GM18873 (cell line): ENCODE measurements at regions not wholly inside any gene's neighbourhood (a gene's known extent, or its start where the extent isn't known, plus 50 kb on each side); places are given as distances from the start of the nearest gene placed in this dataset.
A peak's percentile ranks its signal among the peaks of the same experiment; 100 is the strongest.

ENCODE experiments used
- ATAC-seq: cut with Tn5 transposase; IDR thresholded peaks from one replicate; pipeline ENCODE4 v1.9.1; 2021; ENCODE audit warnings: mild to moderate bottlenecking, moderate library complexity, moderate number of reproducible peaks; ENCODE audit not compliant: unreplicated experiment, low FRiP score

DNA sequence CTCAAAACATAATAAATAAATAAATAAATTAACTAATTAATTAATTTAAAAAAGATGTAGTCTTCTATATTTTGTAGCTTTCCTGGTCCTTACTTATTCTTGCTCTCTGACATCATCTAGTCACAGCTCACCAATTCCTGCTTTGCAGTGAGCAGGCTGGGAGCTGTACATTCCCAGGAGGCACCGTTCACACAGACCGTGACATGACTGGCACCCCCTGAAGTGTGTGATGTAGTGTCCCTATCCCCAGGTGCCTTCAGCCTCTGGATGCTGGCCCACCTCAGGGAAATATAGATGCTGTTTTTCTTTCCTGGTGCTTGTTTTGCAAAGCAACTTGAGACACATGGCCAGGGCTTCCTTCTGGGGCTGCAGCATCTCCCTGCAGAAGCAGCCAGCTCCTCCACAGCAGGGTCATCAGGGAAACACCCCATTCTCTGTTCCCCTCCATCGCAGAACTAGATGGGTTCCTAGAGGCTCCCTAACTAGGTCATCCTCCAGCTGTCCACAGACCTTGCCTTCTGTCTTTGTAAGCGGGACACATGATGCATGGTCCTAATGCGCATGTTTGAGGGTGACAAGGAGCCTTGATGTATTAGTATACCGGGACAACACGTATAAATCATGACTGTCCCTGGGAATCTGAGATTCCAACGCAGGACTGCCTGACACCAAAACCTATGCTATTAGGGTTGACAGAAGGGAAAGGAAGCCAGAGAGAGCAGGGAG lies 76.4 kb downstream of the RHOB start:
- ATAC-seq: no peak

DNA sequence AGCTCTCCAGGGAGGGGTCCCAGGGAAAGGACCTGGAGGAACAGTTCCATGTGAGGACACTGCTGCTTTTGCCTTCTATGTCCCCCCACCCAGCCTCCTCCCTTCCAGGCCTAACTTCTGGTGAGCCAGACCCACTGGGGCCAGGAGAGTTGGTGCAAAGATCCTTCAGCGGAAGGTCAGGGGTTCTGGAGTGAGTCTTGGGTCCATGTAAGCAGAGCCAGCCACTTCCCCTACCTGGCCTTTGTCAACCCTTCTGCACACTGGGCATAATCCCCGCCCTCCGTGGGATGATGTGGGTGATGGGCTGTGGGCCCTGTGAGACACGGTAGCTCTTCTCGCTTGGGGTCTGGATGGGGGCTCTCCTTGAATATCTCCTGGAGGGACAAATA lies 76.9 kb downstream of the RHOB start:
- ATAC-seq: no peak

DNA sequence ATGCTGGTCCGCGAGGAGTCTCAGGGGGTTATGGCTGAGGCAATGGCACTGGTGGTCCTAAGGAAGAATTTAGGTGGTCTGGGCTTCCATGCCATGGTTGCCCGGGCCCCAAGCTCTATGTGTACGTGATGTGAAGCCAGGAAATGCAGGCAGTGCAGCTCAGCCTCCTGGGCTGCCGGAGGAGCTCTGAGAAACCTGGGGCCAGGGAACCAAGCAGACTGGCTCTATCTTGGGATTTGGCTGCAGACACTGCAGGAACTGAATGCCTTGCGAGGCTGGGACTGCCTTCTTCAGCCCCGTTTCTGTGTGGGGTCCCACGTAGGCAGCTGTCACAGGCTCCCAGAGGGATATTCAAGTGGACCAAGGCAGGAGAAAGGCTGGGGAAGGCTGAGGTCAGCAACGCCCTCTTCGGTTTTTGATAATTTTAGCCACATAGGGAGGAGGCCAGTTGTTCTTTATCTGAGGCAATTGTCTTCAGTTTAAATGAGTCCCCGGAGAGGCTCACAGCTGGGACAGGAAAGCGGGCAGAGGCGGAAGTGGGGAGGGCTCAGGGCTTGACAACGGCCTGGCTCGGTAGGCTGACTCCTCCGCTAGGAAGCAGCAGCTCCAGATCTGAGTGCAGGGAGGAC lies 77.7 kb downstream of the RHOB start:
- peak; percentile 71 for ATAC-seq

DNA sequence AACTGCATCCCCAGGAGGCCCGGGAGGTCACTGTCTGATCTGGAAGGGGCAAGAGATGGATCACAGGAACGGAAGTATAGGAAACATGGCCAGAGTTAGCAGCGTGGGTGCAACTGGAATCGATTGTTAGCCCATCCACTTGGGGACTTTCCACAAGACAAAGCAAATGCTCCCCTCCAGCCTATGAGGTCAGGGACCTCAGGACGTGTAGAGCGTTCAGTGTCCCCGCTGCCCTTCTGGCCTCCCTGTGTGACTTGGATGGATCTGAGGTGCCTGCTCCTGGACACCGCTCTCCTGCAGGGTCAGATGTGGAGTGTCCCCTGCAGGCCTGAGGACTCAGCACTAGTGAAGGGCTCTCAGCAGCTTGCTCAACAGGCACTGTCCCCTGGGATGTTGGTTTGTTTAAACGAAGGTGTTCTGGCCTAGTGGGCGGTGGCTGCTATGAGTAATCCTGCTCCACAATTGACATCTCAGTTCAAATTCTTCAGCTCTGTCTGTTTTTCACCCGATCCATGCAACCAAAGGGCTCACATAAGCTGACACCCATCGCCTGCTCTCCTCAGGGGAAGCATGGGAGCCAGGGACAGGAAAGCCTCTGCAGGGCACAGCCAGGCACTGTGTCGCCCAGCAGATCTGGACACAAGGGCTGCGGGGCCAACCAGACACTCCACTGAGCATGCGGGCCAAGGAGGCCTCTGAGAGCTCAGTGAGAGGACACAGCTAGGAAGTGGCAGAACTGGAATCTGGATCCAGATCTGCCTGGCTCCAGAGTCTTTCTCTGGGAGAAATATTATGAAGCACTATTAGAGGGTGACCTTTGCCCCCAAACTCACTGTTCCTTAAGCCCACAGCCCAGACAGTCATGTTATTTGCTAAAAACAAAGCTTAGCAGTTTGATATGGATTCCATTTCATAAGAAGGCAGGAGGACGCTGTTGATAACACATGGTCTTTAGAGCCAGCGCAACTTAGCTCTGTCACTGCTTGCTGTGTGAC lies 78.5 kb downstream of the RHOB start:
- ATAC-seq: peak; percentile 90

DNA sequence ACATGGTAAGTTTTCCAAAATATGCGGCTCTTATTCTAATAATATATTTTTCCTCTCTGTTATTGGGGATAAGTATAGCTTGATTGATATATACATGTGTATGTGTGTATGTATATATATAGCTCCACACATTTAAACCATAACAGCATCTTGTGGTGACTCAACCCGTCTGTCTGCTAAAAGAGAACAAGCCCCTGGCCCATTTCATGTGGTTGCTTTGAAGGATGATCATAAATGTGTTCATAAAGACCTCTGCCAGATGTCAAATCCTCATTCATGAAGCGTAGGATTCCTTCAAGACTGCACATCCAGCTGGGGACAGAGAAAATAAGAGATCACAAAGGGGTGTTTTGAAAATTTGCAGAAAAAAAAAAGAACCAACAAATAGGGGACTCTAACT lies 79.3 kb downstream of the RHOB start:
- ATAC-seq: no peak

DNA sequence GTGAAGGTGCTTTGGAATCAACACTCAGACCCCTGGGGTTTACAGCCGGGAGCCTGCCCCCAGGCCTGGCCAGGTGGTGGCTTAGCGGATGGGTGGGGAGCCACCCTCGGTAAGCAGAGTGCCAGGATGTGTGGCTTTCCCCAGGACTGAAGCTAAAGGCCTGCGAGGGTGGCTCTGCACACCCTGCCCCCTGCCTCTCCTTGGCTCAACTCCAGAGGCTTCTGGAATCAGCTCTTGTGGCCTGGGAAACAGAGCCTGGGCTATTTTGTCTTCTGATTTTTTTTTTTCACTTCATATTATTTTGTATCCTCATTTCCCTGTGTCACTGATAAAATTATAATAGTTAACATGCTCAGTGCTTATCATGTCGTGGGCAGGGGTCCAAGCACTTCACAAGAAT lies 79.8 kb downstream of the RHOB start:
- ATAC-seq: no peak

DNA sequence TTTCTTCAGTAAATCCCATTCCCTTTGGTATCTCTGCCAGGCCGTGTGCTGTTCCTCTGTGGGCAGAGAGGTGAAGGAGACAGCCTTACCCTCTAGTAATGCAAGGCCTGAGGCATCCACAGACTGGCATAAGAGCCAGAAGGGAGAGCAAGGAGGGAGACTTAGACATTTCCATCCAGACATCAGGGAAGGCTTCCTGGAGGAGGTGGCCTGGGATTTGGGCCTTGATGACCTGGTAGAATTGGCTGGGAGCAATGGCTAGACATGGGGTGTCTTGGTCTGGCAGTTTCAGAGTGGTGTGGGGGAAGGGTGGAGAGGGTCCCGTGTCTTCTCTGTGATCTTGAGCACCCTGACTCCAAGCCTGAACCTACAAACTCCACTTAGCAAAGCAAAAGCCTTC lies 81.8 kb downstream of the RHOB start:
- ATAC-seq: no peak

DNA sequence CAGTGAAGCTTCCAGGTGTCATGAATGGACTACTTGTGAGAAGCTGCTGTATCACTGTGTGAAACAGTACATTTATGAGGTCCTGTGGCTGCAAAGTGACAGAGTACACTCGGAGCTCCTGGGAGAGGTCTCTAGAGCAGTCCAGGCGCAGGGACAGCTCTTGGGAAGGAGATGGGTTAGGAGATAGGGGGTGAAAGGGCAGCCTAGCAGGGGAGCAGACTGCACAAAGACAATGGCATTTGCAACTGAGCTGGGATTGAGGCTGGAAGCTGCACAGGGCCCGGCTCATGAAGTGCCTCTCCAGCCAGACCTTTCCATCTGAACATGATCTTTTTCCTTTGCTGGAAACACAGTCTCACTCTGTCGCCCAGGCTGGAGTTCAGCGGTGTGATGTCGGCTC lies 83.6 kb downstream of the RHOB start:
- ATAC-seq: no peak

DNA sequence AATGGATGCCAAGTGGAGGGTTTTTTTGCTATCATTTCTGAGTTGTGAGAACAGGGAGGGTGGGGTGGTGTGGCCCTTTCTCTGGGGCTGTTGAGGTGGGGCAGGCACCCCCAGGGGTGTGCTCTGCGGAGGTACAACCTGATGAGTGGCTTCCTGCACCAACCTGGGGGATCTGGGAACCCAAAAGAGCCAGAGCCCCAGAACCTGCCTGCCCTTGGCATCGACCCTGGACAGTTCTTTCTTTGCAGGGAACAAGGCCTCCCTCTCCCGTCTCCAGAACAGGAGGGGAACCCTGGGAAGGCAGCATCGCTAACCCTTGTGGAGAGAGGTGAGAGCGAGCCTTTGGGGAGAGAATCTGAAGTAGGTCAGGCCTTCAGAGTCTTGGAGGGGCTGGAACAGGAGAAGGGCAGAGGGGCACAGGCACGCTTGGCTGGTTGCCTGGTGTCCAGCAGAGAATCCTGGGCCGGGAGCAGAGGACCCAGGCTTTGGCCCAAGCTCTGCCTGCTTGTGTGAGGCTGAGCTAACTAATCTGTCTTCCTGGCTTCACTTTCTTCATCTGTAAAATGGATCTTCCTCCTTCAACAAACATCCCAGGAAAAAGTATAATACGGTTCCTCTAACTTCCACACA lies 84.9 kb downstream of the RHOB start:
- no peak for ATAC-seq

DNA sequence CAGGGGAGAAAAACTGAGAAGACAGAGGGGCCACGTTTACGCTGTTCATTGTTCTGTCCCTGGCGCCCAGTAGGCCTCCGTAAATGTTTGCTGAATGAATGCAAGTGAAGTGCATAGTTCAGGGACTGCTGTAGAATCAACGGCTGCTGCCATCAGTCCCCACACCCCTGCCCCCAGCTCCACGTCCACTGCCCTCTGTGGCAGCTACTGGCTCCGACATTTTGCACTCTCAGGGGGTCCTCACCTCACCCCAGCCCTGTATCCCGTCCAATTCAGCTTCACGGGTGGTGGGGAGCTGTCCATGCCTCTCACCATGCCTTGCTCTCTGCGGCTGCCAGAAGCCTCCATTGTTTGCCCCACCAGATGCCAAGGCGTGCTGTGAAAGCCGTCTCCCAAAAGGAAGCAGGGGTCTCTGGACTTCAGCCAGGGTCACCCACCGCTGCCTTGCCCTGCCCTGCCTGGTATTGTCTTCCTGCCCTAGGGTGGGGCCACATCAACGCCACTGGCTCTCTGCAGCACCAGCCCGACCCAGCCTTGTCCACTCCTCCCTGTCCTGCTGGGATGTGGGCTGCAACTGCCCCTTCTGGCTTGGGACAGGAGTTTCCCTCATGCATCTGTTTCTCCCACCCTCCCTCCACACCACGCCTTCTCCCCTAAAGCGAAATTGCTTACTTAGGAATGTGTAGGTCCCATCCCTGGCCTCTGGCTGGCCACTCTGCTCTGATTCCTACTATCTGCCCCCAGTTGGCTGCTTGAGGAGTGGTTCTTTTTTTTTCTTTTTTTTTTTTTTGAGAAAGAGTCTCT lies 86.0 kb downstream of the RHOB start:
- ATAC-seq: no peak

DNA sequence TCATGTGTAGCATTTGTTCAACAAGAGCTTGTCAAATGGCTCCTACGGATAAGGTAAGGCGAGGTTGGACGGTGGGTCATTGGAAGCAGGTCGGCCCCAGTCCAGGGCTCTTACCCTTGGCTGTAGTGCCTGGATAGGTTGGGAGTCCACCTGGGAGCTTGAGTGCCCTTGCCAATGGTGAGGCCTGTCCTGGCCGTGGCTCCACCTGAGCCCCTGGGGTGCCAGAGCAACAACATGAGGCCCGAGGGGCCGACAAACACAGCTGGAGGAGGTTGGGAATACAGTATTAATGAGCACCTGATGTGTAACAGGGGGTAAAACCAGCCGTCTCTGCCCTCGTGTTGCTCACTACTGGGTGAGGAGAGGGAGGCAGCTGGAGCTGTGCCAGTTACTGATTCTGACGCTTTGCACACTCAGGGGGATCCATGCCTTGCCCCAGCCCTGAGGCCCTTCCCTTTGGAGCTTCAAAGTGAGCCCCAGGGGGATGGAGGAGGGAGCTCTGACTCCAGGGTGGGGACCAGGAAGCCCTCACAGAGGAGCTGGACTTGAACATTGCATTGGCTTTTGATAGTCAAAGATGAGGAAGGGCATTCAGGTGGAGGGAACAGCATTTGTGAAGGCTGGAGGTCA lies 87.2 kb downstream of the RHOB start:
- no peak for ATAC-seq

DNA sequence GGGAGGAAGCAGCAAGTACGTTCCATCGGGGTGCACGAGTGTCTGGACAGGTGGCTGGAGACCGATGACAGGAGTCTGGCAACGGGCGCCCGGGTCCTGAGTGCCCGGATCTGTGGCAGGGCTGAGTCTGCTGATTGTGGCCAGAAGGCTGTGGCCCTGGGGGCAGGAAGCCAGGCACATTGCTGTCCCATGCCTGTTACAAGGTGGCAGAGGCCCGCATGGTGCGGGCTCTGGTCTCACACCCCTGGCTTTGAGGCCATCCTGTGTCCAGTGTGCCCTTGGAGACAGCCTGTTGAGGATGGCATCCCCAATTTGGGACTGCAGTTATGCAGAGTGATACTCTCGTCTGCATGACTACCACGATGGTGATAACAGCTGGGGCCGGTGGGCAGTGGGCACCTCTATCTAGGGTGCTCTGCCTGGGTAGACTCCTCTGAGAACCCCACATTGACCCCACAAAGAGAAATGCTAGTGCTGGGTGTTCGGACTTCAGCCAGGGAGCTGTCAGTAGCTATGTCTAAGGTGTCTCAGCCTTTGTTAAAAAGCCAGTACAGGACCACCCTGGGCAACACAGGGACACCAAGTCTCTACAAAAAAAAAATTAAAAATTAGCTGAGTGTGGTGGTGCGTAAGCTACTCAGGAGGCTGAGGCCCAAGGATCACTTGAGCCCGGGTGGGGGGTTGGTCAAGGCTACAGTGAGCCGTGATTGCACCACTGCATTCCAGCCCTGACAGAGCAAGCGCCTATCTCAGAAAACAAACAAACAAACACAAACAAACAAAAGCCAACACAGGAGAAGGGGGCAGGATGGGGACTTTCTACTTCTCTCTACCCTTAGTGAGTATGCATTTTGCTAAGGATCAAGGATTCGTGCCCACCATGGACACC lies 88.3 kb downstream of the RHOB start:
- no peak for ATAC-seq

DNA sequence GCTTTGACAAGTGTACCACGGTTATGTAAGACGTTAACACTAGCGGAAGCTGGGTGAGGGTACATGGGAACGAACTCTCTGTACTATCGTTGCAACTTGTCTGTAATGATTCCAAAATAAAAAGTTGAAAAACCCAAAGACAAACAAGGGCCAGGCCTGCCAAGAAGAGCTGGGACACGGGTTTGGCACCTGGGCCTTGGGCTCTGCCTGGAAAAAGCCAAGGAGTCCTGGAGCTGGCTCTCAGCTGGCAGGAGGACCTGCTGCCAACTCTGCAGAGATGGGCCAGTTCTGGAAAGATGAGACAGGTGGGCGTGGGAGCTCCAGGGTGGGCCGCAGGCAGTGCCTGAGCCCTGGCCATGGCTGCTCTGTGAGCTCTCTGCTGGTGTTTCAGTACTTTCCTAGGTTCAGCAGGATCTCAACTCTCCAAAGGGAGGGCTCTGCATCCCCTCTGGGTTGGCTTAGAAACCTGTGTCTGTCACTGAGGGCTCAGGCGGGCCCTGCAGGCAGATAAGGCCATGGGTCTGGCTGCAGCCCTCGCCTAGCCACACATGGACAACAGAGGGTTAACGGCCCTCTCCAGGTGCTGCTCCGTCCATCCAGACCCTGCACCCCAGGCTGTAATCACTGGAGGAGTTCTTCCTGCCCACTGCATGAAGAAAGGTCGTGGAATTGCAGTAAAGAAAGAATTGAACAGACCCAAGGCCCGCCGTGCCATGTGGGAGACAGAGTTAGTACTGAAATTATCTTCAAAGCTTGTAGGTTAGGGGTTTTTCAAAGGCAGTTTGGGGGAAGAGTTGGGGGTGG lies 89.9 kb downstream of the RHOB start:
- ATAC-seq: no peak

DNA sequence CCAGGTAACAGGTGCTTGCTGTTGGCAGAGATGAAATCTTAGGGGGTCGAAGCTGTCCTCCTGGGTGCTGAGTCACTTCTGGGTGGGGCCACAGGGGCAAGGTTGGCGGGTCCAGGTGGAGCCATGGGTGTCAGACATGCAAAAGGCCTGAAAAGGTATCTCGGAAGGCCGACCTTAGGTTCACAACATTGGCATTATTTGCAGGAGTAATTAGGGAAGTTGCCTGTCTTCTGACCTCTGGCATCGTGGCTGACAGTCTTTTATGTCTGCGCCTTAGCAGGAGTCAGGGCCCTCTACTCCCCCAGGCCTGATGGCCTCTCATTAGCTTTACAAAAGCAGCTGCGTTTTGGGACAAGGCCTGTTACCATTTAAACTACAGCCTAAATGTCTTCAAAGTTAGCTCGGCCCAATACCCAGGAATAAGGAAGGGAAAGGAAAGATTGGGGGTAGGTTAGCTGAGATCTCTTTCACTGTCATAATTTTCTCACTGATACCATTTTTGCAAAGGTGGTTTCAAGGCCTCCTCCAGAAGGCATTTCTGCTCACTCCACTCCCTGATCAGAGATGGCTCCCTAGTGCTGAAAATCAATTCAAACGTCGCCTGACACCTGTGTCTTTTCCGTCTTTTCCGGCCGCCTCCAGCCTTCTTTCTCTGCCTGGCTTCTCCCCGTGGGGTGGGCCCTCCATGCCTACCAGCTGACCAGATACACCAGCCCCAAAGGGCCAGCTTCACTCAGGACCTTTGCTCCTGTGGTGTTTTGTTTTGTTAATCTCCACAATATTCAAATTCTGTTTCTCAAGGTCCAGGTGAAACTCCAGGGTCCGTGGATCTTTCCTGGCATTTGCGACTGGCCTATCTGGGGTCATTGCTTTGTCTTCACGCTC lies 90.8 kb downstream of the RHOB start:
- ATAC-seq: no peak

DNA sequence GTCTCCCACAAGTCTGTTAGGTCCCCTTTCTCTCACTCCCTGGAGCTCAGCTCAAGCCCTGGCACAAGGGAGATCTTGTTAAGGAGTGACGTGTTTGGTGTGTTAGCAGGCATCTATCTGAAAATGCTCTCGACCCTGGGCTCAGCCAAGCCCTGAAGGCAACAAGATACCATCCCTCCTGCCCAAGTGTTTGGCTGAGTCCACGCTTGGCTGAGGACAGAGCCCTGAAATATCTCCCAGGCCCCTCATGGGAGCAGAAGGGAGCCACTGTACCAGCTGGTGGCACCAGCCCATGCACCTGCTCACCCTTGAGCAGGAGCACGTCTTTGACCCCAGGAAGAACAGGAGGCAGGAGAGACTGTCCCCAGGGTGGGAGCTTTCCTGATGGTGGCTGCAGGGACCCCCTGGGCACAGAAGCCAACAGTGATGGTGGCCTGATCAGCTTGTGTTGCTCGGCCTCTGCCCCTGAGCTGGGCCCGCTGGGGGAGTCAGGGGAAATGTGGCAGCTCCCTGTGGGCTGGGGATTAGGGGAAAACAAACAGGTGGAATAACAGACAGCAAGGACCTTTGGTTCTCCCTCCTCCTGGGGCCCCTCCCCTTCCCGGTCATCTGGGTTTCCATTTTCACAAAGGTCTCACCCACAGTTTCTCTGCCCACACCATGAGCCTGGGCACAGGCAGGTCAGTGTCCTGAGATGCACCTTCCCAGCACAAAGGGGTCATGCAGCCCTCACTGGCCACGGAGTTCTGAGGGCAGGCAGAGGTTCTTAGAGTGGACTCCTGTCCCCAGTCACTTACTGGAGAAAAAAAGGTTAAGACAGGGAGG lies 91.6 kb downstream of the RHOB start:
- ATAC-seq: no peak

DNA sequence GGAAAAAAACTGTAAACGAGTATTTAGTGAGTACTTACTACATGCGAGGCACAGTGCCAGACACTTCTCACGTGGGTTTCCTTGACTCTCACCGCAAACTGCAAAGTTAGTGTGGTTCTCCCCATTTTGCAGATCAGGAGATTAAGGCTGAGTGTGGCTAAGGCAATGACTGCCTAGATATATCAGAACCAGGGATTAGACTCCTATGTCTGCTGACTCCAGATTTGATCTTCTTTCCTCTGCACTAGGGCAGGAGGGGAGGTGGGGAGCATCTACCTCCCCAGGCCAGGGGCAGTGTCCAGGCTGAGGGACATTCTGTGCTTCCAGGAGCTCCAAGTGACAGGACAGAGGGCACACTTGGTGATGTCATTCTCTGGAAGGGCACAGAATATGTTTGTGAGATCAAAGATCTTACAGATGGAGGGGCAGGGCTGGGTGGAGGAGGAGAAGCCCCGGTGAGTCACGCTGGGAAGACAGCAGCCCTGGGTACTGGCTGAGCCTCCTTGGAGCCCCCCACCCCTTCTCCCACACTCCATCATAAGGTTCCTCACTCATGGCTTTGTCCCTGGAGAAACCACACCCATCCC lies 92.4 kb downstream of the RHOB start:
- no peak for ATAC-seq
